ENCODE measurements at regions not wholly inside any gene's neighbourhood (a gene's known extent, or its start where the extent isn't known, plus 50 kb on each side); places are given as distances from the start of the nearest gene placed in this dataset.

DNA sequence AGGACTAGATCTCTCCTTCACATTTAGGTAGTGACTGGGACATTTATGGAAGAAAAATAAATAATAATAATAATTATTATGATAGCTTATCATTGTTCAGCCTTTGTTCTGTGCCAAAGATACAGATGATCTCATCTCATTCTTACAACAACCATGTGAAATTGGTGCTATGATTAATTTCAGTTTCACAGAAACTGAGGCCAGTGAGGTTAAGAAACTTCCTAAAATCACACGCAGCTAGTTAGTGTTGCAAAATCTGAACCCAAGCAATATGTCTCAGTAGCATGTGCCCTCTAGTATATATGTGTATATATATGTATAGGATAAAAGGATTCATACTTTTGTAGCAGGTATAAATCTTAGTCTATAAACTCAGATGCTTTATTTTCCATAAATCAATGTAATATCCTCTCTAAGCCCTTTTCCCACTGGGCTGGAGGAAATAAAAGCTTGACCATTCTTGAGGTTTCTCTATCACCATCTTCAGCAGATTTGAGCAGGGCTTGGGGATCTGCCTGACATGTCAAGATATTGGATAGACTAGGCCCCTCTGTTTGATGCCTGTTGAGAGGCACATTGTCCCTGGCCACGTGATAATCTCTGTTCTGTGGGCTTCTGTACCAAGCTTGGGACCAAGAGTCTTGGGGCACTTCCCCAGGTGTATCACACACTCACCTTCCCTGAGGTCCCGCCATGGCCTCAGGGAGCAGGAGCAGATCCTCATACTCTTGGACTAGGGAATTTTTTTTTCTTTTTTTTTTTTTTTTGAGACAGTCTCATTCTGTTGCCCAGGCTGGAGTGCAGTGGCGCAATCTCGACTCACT is 172.6 kb upstream of the NRP1 start:
- H3K36me3 ChIP-seq (ENCODE audit: insufficient read depth, low read length), result no peaks in the 10 kb centered on the region
- H3K27me3 ChIP-seq (ENCODE audit: insufficient read depth, low read length), result no peaks in the 10 kb centered on the region
- no peaks in the 10 kb centered on the region for H3K9me3 ChIP-seq (ENCODE audit: low read length)
- H3K4me3 ChIP-seq (ENCODE audit: low read length), result no peak overlapping the region
- peaks cover 8% of the 10 kb centered on the region for H3K4me1 ChIP-seq (ENCODE audit: insufficient read depth, low read length)
- no peak overlapping the region for H2AFZ ChIP-seq (ENCODE audit: low read depth, low read length)

DNA sequence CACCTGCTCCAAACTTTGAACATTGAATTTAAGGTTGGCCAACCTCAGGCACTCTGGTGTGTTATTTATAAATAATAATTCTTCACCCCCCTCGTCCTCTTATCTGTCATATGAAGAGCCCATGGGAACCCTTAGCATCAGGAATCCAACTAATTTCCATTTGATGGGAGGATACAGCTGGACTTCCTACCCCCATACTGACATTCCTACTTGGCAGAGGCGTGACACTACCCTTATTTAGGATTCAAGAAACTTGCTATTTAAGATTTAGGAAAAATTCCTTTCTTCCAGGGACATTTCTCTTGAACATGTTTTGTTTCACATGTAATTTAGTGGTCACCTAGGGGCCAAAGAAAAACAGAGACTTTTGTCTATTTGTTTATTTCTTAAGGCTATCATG is 171.9 kb upstream of the NRP1 start:
- no peak overlapping the region for H3K4me3 ChIP-seq (ENCODE audit: low read length)
- peaks cover 8% of the 10 kb centered on the region for H3K4me1 ChIP-seq (ENCODE audit: insufficient read depth, low read length)
- no peaks in the 10 kb centered on the region for H3K27me3 ChIP-seq (ENCODE audit: insufficient read depth, low read length)
- no peaks in the 10 kb centered on the region for H3K36me3 ChIP-seq (ENCODE audit: insufficient read depth, low read length)
- H2AFZ ChIP-seq (ENCODE audit: low read depth, low read length), result no peak overlapping the region
- no peaks in the 10 kb centered on the region for H3K9me3 ChIP-seq (ENCODE audit: low read length)

DNA sequence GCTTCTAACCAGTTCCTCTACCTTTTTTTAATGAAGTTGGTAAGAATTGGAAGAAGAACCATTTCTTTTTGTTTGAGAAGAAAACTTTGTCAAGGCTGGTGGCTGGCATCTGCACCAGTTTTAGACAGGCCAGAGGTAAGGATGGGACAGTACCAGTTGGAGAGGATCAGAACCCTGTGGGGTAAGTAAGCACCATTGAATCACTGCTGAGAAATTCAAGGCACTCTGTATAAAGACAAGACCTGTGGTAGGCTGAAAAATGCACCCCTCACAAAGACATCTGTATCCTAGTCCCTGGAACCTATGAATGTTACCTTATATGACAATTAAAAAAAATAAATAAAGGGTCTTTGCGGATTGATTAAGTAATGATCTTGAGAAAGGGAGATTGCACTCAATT is 166.7 kb upstream of the NRP1 start:
- Histone ChIP-seq H3K27me3 (ENCODE audit: insufficient read depth, low read length) (no peaks in the 10 kb centered on the region), H3K4me3 (ENCODE audit: low read length) (no peak overlapping the region), H3K4me1 (ENCODE audit: insufficient read depth, low read length) (no peaks in the 10 kb centered on the region), H2AFZ (ENCODE audit: low read depth, low read length) (no peak overlapping the region), H3K9me3 (ENCODE audit: low read length) (no peaks in the 10 kb centered on the region), H3K36me3 (ENCODE audit: insufficient read depth, low read length) (no peaks in the 10 kb centered on the region)

DNA sequence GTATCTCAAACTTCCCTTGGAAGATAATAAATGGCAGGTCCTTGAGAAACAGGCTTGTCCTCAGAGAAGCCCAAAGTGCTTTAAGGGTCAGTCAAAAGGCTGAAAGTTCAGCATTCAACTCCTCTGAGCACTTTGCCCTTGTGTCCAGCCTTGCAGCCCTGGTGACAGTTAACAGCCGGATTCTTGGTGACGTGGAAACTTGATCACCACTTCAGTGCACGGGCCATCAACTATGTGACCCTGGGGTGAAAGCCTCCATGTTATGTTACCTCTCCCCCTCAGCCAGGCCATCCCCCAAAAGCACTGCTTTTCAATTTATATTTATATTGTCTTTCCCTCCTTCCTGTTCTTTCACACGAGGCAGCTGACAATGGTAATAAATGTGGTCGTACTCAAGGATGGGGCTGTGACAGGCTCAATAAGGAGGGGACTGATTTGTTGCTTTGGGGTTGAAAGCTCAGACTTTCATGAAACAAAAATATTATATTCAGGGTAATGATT is 164.0 kb upstream of the NRP1 start:
- H3K4me3 ChIP-seq (ENCODE audit: low read length), result no peak overlapping the region
- H2AFZ ChIP-seq (ENCODE audit: low read depth, low read length), result no peak overlapping the region
- H3K36me3 ChIP-seq (ENCODE audit: insufficient read depth, low read length), result no peaks in the 10 kb centered on the region
- no peaks in the 10 kb centered on the region for H3K9me3 ChIP-seq (ENCODE audit: low read length)
- H3K27me3 ChIP-seq (ENCODE audit: insufficient read depth, low read length), result no peaks in the 10 kb centered on the region
- H3K4me1 ChIP-seq (ENCODE audit: insufficient read depth, low read length), result no peaks in the 10 kb centered on the region

DNA sequence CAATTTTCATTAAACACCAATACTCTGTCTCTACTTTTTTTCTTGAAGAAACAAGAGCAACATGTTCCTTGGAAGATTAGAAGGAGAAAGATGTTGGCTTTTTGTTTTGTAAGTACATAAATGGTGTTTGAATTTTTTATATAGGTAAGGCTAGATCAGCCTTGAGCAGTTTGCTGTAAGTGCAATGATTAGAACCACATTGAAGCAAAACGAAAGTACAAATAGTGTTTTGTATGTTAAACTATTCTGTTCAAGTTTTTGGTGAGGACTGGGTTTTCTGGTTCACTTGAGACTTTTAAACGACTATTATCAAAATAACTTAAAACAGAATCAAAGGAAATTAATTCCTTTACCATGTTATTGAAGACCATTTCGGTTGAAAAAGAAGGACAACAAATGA is 162.9 kb upstream of the NRP1 start:
- H3K9me3 ChIP-seq (ENCODE audit: low read length), result no peaks in the 10 kb centered on the region
- no peaks in the 10 kb centered on the region for H3K36me3 ChIP-seq (ENCODE audit: insufficient read depth, low read length)
- no peak overlapping the region for H3K4me3 ChIP-seq (ENCODE audit: low read length)
- H2AFZ ChIP-seq (ENCODE audit: low read depth, low read length), result no peak overlapping the region
- H3K4me1 ChIP-seq (ENCODE audit: insufficient read depth, low read length), result no peaks in the 10 kb centered on the region
- no peaks in the 10 kb centered on the region for H3K27me3 ChIP-seq (ENCODE audit: insufficient read depth, low read length)

DNA sequence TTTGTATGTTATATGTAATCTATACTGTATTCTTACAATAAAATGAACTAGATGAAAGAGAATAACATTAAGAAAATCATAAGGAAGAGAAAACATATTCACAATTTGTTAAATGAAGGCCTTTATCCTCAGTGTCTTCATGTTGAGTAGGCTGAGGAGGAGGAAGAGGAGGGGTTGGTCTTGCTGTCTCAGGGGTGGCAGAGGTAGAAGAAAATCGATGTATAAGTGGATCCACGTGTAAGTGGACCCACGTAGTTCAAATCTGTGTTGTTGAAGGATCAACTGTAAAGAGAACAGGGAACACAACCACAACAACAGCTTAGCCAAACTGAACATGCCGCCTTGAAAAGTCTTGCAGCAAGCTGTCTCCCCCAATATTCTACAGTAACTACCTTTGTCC is 161.6 kb upstream of the NRP1 start:
- Histone ChIP-seq H3K27me3 (ENCODE audit: insufficient read depth, low read length) (no peaks in the 10 kb centered on the region), H3K4me1 (ENCODE audit: insufficient read depth, low read length) (no peaks in the 10 kb centered on the region), H3K9me3 (ENCODE audit: low read length) (no peaks in the 10 kb centered on the region), H2AFZ (ENCODE audit: low read depth, low read length) (no peak overlapping the region), H3K36me3 (ENCODE audit: insufficient read depth, low read length) (no peaks in the 10 kb centered on the region), H3K4me3 (ENCODE audit: low read length) (no peak overlapping the region)

DNA sequence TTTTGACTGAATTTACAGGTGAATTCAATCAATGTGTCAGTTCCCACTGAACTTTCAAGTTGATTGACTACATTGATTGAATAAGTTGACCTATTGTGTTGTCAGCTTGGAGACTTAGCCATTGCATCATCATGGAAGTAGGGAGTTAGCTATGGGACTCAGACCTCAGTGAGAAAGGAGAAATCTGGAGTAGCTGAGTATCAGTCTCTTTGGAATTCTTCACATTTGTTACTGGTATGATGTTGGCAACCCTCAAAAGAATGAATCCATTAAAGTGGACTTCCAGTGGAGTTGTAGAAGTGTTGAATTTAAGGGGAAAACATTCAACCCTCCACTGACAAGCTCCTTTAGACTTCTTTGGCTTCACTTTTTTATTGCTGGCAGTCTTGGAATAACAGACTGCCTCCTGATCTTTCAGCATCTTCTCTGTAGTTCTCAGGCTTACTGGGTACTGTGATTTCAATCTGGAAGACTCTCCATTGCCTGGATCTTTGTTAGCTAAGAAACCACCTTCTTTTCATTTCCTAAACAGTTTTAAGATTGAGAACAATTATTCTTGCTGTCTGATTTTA is 160.3 kb upstream of the NRP1 start:
- no peak overlapping the region for H3K4me3 ChIP-seq (ENCODE audit: low read length)
- no peaks in the 10 kb centered on the region for H3K27me3 ChIP-seq (ENCODE audit: insufficient read depth, low read length)
- no peaks in the 10 kb centered on the region for H3K4me1 ChIP-seq (ENCODE audit: insufficient read depth, low read length)
- H3K36me3 ChIP-seq (ENCODE audit: insufficient read depth, low read length), result no peaks in the 10 kb centered on the region
- no peak overlapping the region for H2AFZ ChIP-seq (ENCODE audit: low read depth, low read length)
- no peaks in the 10 kb centered on the region for H3K9me3 ChIP-seq (ENCODE audit: low read length)

DNA sequence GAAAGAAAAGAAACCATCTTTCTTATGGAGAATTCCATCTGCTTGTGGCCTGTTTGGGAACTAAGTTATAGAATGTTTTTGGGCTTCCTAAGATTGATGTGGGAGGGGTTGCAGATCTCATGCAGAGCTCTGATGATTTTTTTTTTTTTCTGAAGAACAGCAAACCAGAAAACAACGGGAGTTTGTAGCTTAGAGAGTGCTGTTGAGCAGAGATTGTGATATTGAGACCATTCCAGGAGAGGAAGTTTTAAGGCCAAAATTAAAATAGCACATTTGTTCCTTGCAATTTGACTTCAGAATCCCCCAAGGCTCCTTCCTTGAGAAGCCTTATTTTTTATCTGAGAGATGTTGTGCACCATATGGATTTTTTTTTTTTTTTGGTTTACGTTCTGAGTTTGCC is 159.5 kb upstream of the NRP1 start:
- Histone ChIP-seq H3K27me3 (ENCODE audit: insufficient read depth, low read length) (no peaks in the 10 kb centered on the region), H3K9me3 (ENCODE audit: low read length) (no peaks in the 10 kb centered on the region), H3K4me1 (ENCODE audit: insufficient read depth, low read length) (no peaks in the 10 kb centered on the region), H2AFZ (ENCODE audit: low read depth, low read length) (no peak overlapping the region), H3K36me3 (ENCODE audit: insufficient read depth, low read length) (no peaks in the 10 kb centered on the region), H3K4me3 (ENCODE audit: low read length) (no peak overlapping the region)

DNA sequence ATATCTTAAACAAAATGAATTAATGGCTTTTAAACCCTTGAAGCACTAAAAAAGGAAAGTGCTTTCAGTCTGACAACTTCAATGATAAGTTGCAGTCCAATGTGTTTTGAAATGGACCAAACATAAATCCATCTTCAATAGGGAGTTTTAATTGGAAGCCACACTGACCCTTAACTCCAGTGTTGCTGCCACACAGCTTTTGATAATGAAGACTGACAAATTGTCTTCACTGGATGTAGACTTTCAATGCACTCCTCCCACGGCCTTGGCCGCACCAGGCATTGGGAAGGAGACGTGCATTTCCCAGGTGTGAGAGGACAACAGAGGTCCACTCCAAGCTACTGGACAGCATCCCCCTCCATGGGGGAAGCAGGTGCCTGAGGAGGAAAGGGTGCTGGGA is 159.0 kb upstream of the NRP1 start:
- no peaks in the 10 kb centered on the region for H3K27me3 ChIP-seq (ENCODE audit: insufficient read depth, low read length)
- H3K4me1 ChIP-seq (ENCODE audit: insufficient read depth, low read length), result no peaks in the 10 kb centered on the region
- no peaks in the 10 kb centered on the region for H3K9me3 ChIP-seq (ENCODE audit: low read length)
- H3K4me3 ChIP-seq (ENCODE audit: low read length), result no peak overlapping the region
- H3K36me3 ChIP-seq (ENCODE audit: insufficient read depth, low read length), result no peaks in the 10 kb centered on the region
- no peak overlapping the region for H2AFZ ChIP-seq (ENCODE audit: low read depth, low read length)

DNA sequence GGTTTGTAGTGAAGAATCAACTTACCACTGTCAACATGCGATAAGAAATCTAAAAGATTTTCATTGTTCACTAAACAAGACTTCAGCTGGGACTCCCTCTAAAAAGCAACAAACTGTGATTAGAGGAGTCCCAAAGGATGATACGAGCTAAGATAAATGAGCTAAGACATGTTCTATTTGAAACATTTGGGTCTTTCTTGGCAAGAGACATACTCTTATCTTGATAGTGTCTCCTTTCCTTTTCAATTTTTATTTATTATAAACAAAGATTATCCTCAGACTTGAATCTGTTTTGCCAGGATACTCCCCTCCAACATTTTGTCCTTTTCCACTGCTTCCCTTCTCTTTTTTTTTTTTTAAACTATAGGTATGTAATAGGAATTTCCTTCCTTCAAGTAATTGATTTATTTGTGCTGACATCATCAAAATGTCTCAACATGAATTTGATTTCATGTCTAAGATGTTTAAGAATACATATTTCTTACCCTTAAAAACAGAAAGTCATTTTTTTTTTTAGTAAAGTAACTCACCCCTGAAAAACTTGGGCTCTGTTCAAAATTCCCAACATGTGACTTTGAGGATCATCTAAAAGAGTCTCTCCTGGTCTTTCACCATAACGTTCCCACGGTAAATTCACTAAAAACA is 158.4 kb upstream of the NRP1 start:
- Histone ChIP-seq H3K4me1 (ENCODE audit: insufficient read depth, low read length) (no peaks in the 10 kb centered on the region), H3K9me3 (ENCODE audit: low read length) (no peaks in the 10 kb centered on the region), H2AFZ (ENCODE audit: low read depth, low read length) (no peak overlapping the region), H3K27me3 (ENCODE audit: insufficient read depth, low read length) (no peaks in the 10 kb centered on the region), H3K36me3 (ENCODE audit: insufficient read depth, low read length) (no peaks in the 10 kb centered on the region), H3K4me3 (ENCODE audit: low read length) (no peak overlapping the region)

DNA sequence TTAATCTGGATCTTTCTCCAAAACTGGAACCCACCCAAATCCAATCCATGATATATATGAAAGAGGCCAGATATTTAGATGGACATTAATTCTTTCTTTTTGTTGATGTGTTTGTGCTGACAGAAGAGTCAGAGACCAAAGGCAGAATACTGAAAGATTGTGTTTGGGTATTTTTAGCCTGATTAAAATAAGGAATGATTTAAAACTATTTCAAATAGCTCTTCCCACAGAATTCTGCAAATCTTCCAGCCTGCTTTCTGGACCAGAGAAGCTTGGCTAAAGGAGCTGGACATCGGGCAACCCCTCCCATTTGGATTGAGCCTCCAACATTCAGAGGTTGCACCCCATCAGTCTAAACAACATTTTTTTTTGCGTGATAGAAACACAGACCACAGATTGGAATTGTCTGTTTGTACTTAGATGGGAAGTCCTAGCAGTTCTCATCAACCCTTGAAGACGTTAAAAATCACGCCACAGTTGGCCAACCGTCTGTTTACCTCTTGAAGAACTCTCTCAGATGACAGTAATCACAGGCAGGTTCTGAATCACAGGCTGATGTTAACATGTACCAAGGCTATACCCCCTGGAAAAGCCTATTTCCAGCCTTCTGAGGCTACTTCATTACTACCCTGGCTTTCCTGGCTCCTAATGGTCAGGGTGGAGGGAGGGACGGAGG is 155.2 kb upstream of the NRP1 start:
- Histone ChIP-seq H3K4me3 (ENCODE audit: low read length) (no peak overlapping the region), H3K4me1 (ENCODE audit: insufficient read depth, low read length) (peaks cover 15% of the 10 kb centered on the region), H3K9me3 (ENCODE audit: low read length) (no peaks in the 10 kb centered on the region), H2AFZ (ENCODE audit: low read depth, low read length) (no peak overlapping the region), H3K36me3 (ENCODE audit: insufficient read depth, low read length) (no peaks in the 10 kb centered on the region), H3K27me3 (ENCODE audit: insufficient read depth, low read length) (no peaks in the 10 kb centered on the region)

DNA sequence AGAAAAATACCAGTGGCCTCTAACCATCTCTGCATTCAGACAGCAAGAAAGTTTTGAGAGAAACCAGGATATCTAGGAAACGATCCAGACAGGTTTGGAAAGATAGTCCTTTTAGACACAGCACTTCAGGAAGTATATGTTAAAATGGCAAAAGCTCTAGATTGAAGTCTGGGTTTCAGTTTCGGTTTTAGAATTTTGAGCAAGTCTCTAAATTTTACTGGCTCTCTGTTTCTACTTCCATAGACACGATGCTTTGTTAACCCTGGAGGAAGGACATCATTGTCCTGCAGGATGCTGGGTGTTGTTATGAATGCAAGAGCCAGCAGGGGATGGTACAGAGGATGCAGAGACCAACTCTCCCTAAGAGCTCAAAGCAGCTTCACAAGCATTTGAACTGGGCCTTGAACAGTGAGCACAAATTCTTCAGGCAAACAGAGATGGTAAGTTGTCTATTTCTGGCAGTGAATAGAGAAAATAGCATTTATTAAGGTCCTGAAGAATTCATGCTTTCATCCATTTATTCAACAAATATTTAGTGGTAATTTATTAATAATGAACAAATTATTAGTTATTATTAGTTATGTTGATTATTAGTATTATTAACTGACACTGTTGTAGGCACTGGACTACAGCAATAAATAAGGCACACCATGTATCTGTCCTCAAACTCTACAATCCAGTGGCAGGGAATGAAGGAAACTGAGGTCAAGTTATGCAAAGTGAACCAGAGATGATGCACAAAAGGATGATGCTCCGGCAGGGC is 152.7 kb upstream of the NRP1 start:
- H3K4me3 ChIP-seq (ENCODE audit: low read length), result no peak overlapping the region

More for the DNA sequence above, 152.7 kb upstream of the NRP1 start:
- H3K36me3 ChIP-seq (ENCODE audit: insufficient read depth, low read length), result no peaks in the 10 kb centered on the region
- no peak overlapping the region for H2AFZ ChIP-seq (ENCODE audit: low read depth, low read length)
- no peaks in the 10 kb centered on the region for H3K27me3 ChIP-seq (ENCODE audit: insufficient read depth, low read length)
- H3K4me1 ChIP-seq (ENCODE audit: insufficient read depth, low read length), result peaks cover 40% of the 10 kb centered on the region
- no peaks in the 10 kb centered on the region for H3K9me3 ChIP-seq (ENCODE audit: low read length)

All from neuron (in vitro differentiated cells).